HL-60 (cell line): ENCODE measurements at regions not wholly inside any gene's neighbourhood (a gene's known extent, or its start where the extent isn't known, plus 50 kb on each side); places are given as distances from the start of the nearest gene placed in this dataset.

ENCODE experiments used
- POLR2AphosphoS5 ChIP-seq: IDR thresholded peaks from 2 replicates; pipeline ENCODE4 v1.6.1; 2012; ENCODE audit warnings: low read depth
- TF ChIP-seq, protein P1 (sequence below): IDR thresholded peaks from one replicate; pipeline ENCODE4 v1.5.1; 2011; ENCODE audit warnings: low read length, control low read depth, inconsistent platforms; ENCODE audit not compliant: insufficient read depth

DNA sequence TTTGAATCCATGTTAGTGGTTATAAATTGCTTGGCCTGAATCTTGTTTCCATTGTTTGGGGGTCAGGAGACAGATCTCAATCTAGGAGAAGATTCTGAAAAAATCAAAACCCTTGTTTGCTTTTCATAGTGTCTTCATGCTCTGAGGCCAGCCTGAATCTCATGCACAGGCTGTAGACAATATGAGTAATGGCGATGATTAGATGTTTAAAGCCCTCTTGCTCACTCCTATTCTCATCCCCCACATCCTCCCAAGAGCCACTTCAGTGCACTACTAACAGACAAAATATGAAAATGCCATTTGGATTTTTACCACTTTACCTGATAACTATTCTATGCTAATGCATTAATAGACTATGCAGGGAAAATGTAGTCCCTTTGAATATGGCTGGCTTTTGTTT is 129.4 kb downstream of the NUDT12 start:
- TF ChIP-seq, protein P1, sequence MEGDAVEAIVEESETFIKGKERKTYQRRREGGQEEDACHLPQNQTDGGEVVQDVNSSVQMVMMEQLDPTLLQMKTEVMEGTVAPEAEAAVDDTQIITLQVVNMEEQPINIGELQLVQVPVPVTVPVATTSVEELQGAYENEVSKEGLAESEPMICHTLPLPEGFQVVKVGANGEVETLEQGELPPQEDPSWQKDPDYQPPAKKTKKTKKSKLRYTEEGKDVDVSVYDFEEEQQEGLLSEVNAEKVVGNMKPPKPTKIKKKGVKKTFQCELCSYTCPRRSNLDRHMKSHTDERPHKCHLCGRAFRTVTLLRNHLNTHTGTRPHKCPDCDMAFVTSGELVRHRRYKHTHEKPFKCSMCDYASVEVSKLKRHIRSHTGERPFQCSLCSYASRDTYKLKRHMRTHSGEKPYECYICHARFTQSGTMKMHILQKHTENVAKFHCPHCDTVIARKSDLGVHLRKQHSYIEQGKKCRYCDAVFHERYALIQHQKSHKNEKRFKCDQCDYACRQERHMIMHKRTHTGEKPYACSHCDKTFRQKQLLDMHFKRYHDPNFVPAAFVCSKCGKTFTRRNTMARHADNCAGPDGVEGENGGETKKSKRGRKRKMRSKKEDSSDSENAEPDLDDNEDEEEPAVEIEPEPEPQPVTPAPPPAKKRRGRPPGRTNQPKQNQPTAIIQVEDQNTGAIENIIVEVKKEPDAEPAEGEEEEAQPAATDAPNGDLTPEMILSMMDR: no peak
- TF ChIP-seq POLR2AphosphoS5: no peak
